Liver (tissue), 3 donors: ENCODE measurements at regions not wholly inside any gene's neighbourhood (a gene's known extent, or its start where the extent isn't known, plus 50 kb on each side); places are given as distances from the start of the nearest gene placed in this dataset.

Source experiments
- EGR1 ChIP-seq, 2 donors: IDR thresholded peaks; 2 replicates each; pipeline ENCODE4 v1.6.1; 2016 to 2018; ENCODE audit warnings: antibody characterized with exemption in 2 of 2, low read depth in 2 of 2
- GABPA ChIP-seq, 2 donors: IDR thresholded peaks in 1 of 2; conservative IDR thresholded peaks in 1 of 2; 2 replicates each; pipeline ENCODE4 v1.6.1; 2016; ENCODE audit warnings: antibody characterized with exemption in 2 of 2, mild to moderate bottlenecking in 1 of 2, moderate library complexity in 1 of 2
- HNF4A ChIP-seq, 2 donors: conservative IDR thresholded peaks; 2 replicates each; pipeline ENCODE4 v1.6.1; 2016; ENCODE audit warnings: antibody characterized with exemption in 2 of 2, mild to moderate bottlenecking in 2 of 2
- HNF4G ChIP-seq: IDR thresholded peaks from 2 replicates; pipeline ENCODE4 v1.6.1; 2016; ENCODE audit warnings: antibody characterized with exemption
- JUND ChIP-seq, 2 donors: IDR thresholded peaks; 2 replicates each; pipeline ENCODE4 v1.6.1; 2016; ENCODE audit warnings: antibody characterized with exemption in 2 of 2
- MAX ChIP-seq: IDR thresholded peaks from 2 replicates; pipeline ENCODE4 v1.6.1; 2016; ENCODE audit warnings: antibody characterized with exemption
- RAD21 ChIP-seq, 2 donors: IDR thresholded peaks; 2 replicates each; pipeline ENCODE4 v1.6.1; 2016; ENCODE audit warnings: antibody characterized with exemption in 2 of 2, mild to moderate bottlenecking in 2 of 2
- RXRA ChIP-seq, 2 donors: IDR thresholded peaks; 2 replicates each; pipeline ENCODE4 v1.6.1; 2017 to 2018; ENCODE audit warnings: antibody characterized with exemption in 2 of 2, mild to moderate bottlenecking in 1 of 2
- SP1 ChIP-seq: IDR thresholded peaks from 2 replicates; pipeline ENCODE4 v1.6.1; 2018; ENCODE audit warnings: antibody characterized with exemption, mild to moderate bottlenecking
- ZBTB33 ChIP-seq: IDR thresholded peaks from 2 replicates; pipeline ENCODE4 v1.6.1; 2016; ENCODE audit warnings: antibody characterized with exemption
- TF ChIP-seq, protein P1 (sequence below): fragments of 150-350 bp; IDR thresholded peaks from 2 replicates; pipeline ENCODE4 v1.5.1; 2017; ENCODE audit warnings: improper control_type of control experiment, low read depth, low read length; ENCODE audit not compliant: missing input control
- TF ChIP-seq, protein P2 (sequence below): IDR thresholded peaks from 2 replicates; pipeline ENCODE4 v1.6.1; 2016; ENCODE audit warnings: antibody characterized with exemption, mild to moderate bottlenecking
- donor health status: healthy.
- donor health status: healthy.

- TF ChIP-seq, protein P1, sequence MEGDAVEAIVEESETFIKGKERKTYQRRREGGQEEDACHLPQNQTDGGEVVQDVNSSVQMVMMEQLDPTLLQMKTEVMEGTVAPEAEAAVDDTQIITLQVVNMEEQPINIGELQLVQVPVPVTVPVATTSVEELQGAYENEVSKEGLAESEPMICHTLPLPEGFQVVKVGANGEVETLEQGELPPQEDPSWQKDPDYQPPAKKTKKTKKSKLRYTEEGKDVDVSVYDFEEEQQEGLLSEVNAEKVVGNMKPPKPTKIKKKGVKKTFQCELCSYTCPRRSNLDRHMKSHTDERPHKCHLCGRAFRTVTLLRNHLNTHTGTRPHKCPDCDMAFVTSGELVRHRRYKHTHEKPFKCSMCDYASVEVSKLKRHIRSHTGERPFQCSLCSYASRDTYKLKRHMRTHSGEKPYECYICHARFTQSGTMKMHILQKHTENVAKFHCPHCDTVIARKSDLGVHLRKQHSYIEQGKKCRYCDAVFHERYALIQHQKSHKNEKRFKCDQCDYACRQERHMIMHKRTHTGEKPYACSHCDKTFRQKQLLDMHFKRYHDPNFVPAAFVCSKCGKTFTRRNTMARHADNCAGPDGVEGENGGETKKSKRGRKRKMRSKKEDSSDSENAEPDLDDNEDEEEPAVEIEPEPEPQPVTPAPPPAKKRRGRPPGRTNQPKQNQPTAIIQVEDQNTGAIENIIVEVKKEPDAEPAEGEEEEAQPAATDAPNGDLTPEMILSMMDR, result no peak
- no peak for TF ChIP-seq HNF4A (conservative IDR thresholded peaks at IDR 0.05)
- TF ChIP-seq MAX, result no peak
- no peak for TF ChIP-seq RAD21 (IDR thresholded peaks at IDR 0.05)
- TF ChIP-seq, protein P2, sequence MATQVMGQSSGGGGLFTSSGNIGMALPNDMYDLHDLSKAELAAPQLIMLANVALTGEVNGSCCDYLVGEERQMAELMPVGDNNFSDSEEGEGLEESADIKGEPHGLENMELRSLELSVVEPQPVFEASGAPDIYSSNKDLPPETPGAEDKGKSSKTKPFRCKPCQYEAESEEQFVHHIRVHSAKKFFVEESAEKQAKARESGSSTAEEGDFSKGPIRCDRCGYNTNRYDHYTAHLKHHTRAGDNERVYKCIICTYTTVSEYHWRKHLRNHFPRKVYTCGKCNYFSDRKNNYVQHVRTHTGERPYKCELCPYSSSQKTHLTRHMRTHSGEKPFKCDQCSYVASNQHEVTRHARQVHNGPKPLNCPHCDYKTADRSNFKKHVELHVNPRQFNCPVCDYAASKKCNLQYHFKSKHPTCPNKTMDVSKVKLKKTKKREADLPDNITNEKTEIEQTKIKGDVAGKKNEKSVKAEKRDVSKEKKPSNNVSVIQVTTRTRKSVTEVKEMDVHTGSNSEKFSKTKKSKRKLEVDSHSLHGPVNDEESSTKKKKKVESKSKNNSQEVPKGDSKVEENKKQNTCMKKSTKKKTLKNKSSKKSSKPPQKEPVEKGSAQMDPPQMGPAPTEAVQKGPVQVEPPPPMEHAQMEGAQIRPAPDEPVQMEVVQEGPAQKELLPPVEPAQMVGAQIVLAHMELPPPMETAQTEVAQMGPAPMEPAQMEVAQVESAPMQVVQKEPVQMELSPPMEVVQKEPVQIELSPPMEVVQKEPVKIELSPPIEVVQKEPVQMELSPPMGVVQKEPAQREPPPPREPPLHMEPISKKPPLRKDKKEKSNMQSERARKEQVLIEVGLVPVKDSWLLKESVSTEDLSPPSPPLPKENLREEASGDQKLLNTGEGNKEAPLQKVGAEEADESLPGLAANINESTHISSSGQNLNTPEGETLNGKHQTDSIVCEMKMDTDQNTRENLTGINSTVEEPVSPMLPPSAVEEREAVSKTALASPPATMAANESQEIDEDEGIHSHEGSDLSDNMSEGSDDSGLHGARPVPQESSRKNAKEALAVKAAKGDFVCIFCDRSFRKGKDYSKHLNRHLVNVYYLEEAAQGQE, result no peak
- TF ChIP-seq JUND (IDR thresholded peaks at IDR 0.05), result no peak
- TF ChIP-seq HNF4G, result no peak
- no peak for TF ChIP-seq GABPA (IDR thresholded peaks at IDR 0.05 in 1 of 2, conservative IDR thresholded peaks at IDR 0.05 in 1 of 2)
- TF ChIP-seq EGR1 (IDR thresholded peaks at IDR 0.05; ENCODE audit: low read depth in 2 of 2), result no peak
- no peak for TF ChIP-seq ZBTB33
- TF ChIP-seq SP1, result no peak
- no peak for TF ChIP-seq RXRA (IDR thresholded peaks at IDR 0.05)
These were observed 105.8 kb downstream of the SPTSSA start for GRCh38 chr14:34356264-34356654.
